DMS 273 (cell line): ENCODE measurements at regions not wholly inside any gene's neighbourhood (a gene's known extent, or its start where the extent isn't known, plus 50 kb on each side); places are given as distances from the start of the nearest gene placed in this dataset.

Experiments used
- DNase-seq: peaks from one replicate; lab custom pipeline; 2025; ENCODE audit not compliant: unreplicated experiment; lab: John Stamatoyannopoulos, UW

DNA sequence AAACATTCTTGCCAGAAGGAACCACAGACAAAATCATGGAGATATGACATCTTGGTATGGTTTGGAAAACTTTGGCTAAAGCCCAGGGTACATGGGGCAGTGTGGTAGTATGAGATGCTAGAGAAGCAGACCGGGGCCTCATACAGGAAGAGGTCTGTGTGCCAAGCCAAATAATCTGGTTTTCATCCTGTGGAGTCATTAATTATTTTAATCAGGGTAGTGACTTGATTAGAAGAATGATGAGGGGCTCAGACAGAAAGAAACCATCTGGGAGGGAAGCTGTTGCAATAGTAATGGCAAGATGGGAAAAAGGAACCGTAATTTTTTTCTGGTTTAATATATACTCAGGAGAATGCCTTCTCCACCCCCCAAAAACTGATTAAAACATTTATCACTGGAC is 318.0 kb downstream of the BRINP2 start:
- no peak for DNase-seq

DNA sequence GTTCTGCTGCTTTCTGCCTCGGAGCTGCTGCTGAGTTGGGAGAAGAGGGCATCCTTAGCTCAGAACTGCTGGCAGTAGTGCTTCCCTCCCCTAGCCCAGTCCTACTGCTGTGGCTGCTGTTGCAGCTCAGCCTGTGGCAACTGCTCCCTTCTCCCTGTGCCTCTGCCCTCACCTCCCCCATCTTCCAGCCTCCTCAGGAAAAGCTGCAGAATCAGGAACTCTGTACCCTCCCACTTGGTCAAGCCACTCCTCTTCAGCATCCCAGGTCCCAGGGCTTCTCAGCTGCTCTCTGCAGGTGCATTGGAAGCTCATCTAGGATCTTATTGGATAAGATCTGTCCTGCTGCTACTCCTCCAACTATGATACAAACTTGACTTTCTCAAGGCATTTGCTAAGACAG is 316.7 kb downstream of the BRINP2 start:
- DNase-seq: no peak

DNA sequence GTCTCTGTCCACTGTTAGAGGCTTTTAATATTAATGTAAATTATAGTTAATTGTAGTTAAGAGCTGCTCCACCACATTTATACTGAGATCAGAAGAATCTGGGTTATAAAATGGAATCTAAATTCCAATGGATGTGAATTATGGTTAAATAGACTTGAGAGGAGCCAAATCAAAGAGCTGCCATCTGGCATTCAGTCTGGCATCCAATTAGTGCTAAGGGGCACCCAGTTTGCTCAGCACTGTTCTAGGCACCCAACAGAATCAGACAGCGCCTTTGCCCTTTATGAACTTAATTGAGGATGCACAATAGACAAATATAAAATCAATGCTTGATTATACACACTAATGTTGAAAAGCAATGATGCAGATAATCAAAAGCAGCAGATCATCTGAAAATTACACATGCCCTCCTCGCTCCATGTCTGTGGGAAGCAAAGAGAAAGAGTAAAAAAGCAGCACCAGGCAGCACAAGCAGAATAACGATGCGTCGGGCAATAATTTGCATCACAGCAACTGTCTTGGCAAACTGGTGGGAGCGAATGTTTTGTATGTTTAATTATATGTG is 310.1 kb downstream of the BRINP2 start:
- no peak for DNase-seq

DNA sequence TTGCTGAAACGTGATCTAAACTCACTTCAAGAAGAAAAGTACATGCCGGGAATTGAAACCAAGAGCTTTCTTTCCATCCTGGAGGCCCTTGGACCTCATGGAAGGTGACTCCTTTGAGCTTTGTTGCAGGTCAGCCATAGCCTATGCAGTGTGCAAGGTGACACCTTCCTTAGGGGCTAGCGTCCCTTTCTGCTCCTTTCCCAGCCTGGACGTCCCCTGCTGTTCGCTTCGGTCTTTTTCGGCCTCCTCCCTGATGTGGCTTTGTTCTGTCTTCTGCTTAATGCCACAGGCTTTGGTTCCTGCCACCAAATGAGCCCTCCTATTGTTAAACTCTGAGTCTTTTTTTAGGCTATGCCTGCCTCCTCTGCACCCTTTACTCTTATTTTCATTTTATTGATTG is 308.8 kb downstream of the BRINP2 start:
- no peak for DNase-seq

DNA sequence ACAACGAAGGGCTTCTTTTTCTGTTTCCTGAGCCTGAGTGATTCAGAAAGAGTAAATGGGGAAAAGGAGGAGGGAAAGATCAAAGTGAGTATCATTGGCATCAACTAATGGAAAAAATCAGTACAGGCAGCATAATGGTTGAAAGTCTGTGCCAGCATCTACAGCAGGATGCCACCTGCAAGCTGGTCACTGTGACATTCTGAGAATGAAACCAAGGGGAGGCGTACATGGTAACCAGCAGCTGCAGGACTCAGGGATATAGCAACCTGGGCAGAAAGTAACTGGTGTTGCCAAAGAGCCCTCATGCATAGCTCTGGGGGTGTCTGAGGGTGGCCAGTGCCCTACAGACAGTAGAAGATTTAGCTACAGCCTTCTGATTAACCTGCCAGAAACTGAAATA is 305.9 kb downstream of the BRINP2 start:
- no peak for DNase-seq

DNA sequence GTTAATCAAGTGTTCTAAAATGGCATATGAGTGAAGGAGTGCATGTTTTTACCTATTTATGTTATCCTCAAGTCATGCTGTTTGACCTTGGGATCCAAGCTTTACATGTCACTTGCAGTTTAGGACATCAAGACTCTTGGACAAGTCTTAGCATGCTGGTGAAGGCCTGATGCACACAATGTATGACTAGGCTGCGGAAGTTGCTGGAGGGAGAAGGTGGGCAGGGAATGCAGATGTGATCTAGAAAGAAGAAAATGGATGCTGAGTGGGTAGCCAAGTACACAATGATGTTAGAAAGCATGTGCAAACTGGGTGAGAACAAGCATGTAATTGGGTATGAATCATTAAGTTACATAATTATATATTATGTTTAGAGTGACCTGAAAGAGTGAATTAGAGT is 301.8 kb downstream of the BRINP2 start:
- no peak for DNase-seq

DNA sequence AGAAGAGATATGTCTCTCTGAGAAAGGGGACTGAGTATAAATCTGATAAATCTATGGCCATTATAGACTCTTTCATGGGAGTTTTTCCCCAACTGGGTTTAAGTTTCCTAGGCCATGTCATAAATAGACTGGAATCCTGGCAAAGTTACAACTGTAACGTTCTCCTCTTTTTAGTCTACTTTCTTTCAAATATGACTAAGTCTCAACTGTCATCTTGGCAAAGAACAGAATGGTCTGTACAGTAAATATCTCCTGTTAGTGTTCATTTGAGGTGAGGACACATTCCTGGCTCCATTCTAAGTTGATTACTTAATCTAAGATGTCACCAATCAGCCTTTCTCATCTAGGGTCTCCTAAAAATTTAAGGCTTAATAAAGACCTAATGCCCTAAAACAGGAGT is 300.5 kb downstream of the BRINP2 start:
- no peak for DNase-seq

DNA sequence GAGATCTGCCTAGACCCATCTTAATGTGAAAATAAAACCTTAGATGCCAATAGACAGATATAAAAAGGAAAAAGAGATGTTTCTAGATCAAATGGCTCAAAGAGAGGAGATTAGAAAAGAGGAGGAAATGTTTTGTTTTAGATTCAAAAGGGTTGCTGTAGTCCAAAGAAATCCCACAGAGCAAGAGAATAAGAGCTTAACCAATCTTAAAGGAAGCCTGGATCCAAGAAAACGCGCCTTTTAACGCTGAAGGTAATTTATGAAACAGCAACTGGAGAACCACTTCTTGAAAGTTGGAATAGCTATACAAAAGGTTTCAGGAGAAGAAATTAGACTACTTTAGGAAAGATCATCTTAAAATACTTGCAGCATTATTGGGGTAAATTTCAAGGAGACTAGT is 298.8 kb downstream of the BRINP2 start:
- DNase-seq: no peak

DNA sequence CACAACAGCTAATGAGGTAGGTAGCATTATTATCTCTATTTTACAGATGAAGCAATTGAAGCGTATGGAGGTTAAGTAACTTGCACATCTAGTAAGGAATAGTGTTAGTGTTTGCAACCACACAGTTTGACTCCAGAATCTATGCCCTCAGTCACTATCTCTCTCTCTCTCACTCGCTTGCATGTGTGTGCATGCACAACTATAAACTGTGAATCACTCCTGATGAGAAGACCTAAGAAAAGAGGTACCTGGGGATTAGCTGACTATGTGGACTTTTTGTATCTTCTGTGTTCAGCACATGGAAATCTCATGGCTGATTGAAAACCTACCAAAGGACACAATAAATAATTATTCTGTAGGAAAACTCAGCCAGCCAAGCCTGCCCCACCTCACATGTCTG is 295.5 kb downstream of the BRINP2 start:
- DNase-seq: no peak

DNA sequence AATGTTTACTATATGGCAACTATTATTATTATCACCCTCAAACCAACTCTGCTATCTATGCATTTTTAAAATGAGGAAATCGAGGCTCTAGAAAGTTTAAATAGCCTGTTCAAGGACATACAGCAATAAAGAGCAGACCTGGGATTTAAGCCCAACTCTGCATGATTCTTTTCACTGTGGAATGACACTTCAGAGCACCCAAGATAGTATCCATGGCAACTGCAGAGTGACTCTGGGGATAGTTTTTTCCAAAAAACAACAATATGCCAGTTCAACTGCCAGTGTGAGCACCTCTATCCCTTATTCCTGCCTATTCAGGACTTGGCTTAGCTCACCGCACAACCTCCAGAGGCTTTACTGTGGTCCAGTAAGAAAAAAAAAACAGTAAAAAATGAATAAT is 293.9 kb downstream of the BRINP2 start:
- no peak for DNase-seq

DNA sequence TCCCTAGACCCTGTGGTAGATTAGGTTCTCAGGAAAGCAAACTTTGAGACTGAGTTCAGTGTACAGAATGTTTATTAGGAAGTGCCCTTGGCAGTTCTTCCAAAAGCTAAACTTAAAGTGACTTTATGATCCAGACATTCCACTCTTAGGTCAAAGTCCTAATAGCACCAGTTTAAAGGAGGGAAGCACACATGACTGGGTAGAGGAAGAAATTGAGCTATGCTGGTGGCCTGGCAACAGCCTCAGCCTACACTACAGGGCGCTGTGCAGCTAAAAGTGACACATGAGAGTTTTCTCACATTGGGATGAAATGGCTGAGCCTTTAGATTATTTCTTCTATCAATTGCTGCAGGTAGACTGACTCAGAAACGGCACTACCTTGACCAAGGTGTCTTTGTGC is 280.4 kb downstream of the BRINP2 start:
- no peak for DNase-seq

DNA sequence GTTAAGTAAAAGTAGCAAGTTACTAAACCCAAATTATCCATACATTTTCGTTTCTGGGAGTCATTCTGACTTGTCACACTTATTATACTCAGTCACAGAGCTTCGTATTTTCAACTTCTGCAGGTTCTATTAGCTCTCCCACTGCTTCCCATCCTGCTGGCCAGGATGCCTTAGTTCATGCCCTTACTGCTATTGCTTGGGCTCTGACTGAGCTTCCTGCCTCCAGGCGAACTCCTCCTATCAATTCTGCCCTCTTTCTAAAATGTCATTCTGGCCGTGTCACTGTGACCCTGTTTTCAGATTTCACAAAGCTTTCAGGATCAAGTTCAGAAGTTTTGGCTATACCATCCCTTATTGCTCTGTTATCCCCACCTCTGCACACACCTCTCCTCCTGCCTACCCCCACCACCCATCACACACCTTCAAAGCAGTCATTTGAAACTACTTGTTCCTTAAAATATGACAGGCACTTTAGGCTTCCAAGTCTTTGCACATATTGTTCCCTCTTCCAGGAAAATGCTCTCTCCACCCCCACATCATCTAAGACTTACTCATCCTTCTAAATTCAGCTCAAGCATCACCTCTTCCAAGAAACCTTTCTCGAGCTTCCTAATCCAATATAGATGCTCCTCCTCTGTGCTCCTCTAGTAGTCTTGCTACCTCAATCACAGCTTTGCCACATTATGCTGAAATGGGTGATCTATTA is 278.0 kb downstream of the BRINP2 start:
- no peak for DNase-seq

DNA sequence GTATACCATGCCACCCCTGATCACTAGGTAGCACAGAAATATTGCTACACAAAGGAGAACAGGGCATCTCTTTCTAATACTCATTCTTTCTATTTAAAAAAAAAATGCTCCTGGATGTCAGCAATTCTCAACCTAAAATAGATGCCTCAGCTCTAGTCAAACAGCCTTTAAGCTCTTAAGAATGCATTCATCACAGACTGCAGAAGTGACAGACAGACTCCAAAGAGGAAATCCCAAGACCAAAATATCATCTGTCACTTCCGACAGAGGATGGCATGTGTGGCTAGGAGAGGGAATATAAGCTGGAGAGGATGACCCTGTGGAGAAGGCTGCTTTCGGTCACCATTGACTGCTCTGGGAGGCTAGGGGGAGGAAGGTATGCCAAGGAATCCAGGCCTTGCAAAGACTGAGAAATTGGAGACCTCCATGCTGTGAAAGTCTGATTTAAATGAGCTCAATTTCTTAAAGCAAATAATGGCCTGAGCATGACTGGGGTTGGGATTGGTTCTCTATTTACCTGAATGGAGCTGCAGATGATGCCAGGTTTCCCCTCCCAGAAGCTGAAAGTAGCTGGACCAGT is 277.4 kb downstream of the BRINP2 start:
- no peak for DNase-seq

DNA sequence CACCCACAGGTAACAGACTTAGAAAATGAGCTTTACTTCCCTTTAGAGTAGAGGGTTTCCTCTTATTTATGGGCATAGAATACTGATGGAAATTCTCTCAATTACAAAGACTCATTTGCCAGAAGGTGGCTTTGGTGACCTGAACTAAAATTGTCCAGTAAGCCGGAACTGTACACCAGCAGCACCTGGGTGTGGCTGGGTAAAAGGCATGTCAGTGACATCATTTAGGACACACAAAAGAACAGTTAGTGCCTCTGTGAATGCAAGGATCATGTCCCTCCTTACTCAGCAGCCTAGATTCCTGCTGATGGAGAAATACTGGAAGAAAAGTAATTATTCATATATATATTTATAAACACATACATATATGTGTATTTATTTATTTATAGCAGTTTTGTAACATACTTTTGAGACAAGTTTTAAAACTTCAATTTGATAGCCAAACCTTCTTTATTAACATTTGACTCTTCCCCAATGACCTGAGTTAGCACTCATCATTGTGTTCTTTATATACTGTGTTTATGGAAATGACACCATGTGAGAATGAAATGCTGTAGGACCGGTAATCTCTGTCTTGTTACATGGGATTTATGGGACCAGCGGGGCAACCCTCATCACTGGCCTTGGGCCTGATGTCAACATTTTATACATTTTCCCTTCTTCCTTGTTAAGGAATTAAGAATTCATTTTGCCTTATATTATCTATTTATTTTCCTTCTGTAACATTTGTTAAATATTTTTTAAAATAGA is 274.4 kb downstream of the BRINP2 start:
- DNase-seq: no peak

DNA sequence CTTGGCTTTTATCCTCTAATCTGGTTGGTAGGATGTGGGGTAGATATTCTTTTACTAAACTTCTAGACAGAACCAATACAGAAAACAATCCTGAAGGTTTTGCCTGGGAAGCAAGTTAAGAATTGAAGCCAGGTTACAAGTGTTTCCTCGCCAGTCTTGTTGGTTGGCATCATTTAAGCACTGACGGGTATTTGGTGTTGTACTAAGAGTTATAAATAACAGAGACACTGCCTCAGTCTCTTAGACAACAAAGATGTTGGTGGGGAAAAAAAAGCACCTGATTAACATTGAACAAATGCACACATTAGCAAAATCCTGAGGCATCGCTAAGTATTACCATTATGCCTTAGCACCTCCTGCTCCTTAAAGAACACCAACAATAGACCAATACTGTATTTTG is 272.2 kb downstream of the BRINP2 start:
- no peak for DNase-seq

DNA sequence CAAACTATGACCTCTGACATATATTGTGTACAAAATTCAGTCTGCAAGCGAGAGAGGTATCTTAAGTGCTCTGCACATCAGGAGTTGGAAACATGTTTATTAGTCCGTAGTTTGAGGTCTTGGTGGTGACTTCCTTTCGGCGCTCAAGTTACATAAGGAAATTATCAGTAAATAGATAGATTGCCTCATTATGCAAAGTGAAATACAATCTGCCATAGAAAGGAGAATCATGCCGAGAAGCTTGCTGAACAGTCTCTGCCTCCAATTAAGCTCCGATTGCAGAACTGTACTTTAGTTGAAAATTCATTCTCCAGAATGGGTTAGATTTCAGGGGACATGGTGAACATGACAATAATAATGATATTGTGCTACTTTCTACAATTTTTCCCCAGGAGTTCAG is 271.8 kb downstream of the BRINP2 start:
- DNase-seq: no peak

DNA sequence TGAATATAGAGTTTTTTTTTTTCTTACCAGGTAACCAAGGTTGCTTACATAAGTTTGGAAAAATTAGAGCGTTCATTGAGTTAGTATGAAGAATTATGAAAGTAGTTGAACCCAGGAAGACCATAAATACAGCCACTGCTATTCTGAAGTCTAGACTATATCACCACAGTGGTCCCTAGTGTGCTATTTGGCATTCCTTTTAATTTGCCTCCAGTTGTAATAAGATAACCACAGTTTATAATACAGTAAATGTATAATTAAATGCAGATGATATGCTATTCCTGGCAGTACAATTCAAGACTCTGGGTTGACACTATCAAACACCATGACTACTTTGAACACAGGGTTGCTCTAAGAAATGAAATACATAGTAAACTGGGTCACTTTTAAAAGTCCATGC is 270.5 kb downstream of the BRINP2 start:
- no peak for DNase-seq

DNA sequence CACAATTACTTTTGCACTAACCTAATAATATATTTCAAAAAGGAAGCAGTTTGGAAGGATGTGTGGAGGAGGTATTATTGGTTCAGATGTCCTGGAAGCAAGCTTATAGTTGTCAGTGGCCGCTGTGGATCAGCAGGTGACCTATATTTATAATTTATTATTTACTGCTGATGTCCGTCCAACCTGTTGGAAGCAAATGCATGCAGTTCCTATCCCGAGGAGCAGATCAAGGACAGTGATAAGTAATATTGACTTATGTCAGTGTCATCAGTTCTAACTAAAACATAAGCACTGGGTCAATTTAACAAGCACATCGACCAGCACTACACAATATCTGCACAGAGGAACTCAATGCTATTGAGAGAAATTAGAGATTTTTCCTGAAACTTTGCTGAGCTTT is 270.1 kb downstream of the BRINP2 start:
- DNase-seq: no peak

DNA sequence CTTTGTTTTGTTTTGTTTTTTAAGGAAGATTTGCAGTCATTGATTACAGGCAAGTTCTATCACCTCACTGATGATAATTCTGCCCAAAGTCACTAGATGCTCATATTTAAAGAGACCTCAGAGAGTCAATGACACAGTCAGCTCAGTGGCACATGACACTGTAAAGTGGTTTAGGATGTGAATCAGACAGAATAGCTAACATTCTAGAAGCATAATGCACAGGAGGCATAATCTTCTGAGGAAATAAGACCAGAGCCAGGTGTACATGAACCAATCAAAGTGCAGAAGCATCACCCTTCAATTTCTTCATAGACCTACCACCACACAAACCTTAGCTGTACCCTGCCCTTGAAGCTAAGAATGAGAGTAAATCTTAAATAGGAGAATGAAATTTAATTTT is 268.5 kb downstream of the BRINP2 start:
- no peak for DNase-seq

DNA sequence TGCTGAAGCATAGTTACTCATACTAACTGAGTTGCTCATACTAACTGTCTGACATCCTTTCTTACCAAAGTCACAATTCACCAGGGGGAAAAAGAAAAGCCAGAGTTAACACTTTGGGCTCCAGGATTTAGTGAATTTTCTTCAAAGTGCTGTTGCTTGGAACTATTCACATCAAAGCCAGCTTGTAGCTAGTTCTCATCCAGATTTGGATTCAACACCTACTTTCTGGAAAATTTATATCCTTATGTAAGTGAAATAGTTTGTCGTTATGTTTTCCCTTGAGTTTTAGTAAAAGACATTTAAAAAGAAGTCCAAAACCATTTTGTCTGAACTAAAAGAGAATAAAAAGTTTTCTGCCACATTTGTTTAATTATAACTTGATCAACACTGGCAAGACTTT is 264.6 kb downstream of the BRINP2 start:
- DNase-seq: no peak

DNA sequence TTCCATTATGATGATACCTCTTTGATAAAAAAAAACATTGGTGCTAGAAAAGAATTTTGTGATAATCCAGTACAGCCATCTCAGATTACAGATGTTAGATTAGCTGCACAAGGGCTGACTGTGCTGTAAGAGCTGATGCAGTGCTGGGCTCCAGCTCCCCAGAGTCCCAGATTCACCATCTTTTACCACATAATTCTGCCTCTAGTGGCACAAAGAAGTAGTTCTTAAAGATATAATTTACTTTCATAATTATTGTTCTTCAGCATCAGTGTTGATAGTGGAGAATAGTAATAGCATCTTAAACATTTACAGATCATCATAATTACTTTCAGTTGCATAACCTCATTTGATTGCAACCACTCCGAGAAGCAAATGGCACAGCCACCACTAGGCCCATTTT is 262.1 kb downstream of the BRINP2 start:
- peak; percentile 8 for DNase-seq

DNA sequence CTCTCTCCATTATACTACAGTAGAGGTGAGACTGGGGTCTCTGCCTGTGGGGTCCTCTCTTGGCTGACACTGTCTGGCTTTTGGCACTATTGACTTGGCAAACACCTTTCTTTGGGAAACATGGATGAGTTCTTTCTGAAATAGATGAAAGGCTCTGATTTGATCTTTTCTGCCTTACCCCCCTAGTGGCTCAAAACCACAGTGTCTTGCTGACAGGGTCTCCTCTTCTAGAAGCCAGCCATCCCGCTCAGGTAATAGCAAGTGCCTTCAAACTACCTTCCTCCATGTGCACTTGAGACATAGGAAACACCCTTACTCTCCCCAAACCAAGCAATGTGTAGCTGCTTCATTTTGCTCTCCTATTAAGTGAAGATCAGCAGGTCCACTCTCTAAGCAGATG is 260.4 kb downstream of the BRINP2 start:
- DNase-seq: no peak
